Cardiac muscle cell (in vitro differentiated cells and primary cell): ENCODE measurements at regions not wholly inside any gene's neighbourhood (a gene's known extent, or its start where the extent isn't known, plus 50 kb on each side); places are given as distances from the start of the nearest gene placed in this dataset.

ENCODE experiments used
- DNase-seq, 2 donors: peaks; one replicate each; pipeline versions ENCODE4 v3.0.0 to v3.0.0-alpha.2; 2010 to 2017; ENCODE audit warnings: low read depth in 1 of 2, low spot score in 1 of 2
- H3K27ac ChIP-seq: fragments of 200-600 bp; sonication (generic); 2 replicates; pipeline ENCODE4 v1.5.1; 2016
- H3K27me3 ChIP-seq: fragments of 200-600 bp; sonication (generic); 2 replicates; pipeline ENCODE4 v1.6.0; 2016; ENCODE audit warnings: control low read depth
- H3K36me3 ChIP-seq: fragments of 200-600 bp; sonication (generic); 2 replicates; pipeline ENCODE4 v1.5.1; 2016; ENCODE audit warnings: control low read depth
- H3K4me1 ChIP-seq: fragments of 200-600 bp; sonication (generic); 2 replicates; pipeline ENCODE4 v1.8.1; 2017; ENCODE audit warnings: low read depth, mild to moderate bottlenecking, mixed run types
- H3K4me3 ChIP-seq: fragments of 200-600 bp; sonication (generic); 2 replicates; pipeline ENCODE4 v1.5.1; 2016; ENCODE audit warnings: mild to moderate bottlenecking
- H3K9me3 ChIP-seq: fragments of 200-600 bp; sonication (generic); 2 replicates; pipeline ENCODE4 v1.5.1; 2017; ENCODE audit warnings: low read depth, mild to moderate bottlenecking, control low read depth
- TF ChIP-seq, protein P1 (sequence below): IDR thresholded peaks from 2 replicates; pipeline ENCODE4 v1.5.1; 2012; ENCODE audit warnings: low read depth, mild to moderate bottlenecking, low read length

DNA sequence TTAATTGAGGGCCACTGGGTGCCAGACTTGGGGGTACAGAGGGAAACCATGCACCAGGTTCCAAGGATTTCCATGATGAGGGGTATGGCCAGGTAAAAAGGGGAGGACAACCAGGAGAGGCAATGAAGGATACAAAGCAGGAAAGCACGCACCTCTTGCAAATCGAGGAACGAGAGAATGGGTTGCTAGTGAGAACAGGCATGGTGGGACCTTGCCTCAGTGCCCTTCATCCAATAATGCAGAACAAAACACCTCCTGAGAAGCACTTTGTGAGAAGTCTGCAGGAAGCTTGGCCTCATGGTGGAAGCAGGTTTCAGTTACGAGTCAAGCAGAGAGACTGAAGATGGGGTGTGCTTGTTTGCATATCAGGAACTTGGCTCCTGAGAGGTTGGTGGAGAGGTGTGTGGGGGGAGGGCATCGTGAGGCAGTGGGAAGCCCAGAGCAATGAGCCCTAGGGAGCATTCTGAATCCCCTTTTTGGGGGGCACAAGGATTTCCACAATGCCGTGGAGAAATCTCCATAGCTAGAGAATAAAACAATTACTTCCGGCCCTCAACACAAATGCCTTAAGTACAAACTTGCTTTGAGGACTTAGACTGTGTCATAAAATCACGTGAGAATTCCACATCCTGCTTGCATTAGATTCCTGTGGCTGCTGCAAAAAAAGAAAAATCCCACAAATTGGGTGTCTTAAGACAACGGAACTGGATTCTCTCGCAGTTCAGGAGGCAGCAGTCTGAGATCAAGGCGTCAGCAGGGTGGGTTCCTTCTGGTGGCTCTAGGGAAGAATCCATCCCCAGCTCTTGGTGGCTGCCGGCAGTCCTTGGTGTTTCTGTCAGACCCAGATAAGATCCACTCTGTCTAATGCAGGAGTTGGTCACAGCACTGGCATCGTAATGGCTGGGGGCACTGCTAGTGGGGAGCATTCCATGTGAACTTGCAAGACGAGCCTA lies 54.9 kb upstream of the BACE2 start:
- Histone ChIP-seq H3K27ac (peak overlapping the region; percentile 81), H3K27me3 (no peaks in the 10 kb centered on the region), H3K4me3 (no peak overlapping the region), H3K9me3 (no peaks in the 10 kb centered on the region), H3K4me1 (peaks cover 21% of the 10 kb centered on the region), H3K36me3 (no peaks in the 10 kb centered on the region)
- TF ChIP-seq, protein P1, sequence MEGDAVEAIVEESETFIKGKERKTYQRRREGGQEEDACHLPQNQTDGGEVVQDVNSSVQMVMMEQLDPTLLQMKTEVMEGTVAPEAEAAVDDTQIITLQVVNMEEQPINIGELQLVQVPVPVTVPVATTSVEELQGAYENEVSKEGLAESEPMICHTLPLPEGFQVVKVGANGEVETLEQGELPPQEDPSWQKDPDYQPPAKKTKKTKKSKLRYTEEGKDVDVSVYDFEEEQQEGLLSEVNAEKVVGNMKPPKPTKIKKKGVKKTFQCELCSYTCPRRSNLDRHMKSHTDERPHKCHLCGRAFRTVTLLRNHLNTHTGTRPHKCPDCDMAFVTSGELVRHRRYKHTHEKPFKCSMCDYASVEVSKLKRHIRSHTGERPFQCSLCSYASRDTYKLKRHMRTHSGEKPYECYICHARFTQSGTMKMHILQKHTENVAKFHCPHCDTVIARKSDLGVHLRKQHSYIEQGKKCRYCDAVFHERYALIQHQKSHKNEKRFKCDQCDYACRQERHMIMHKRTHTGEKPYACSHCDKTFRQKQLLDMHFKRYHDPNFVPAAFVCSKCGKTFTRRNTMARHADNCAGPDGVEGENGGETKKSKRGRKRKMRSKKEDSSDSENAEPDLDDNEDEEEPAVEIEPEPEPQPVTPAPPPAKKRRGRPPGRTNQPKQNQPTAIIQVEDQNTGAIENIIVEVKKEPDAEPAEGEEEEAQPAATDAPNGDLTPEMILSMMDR: no peak
- peak; percentile 80 to 97 for DNase-seq

DNA sequence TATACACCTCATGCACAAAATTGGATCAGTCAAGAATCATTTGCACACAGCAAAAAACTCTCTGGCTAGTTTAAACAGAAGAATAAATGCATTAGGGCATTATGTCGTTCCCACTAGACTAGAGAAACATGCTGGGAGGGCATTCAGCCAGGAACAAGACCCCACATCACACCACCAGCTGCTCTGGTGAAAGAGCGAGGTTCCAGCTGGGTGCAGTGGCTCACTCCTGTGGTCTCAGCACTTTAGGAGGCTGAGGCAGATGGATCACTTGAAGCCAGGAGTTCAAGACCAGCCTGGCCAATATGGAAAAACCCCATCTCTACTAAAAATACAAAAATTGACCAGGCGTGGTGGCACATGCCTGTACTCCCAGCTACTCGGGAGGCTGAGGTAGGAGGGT lies 52.1 kb upstream of the BACE2 start:
- Histone ChIP-seq H3K36me3 (no peaks in the 10 kb centered on the region), H3K4me3 (no peak overlapping the region), H3K27ac (no peak overlapping the region), H3K9me3 (no peaks in the 10 kb centered on the region), H3K27me3 (no peaks in the 10 kb centered on the region), H3K4me1 (peaks cover 16% of the 10 kb centered on the region)
- no peak for DNase-seq
- TF ChIP-seq, protein P1: no peak
